Mammary epithelial cell (primary cell): ENCODE measurements at regions not wholly inside any gene's neighbourhood (a gene's known extent, or its start where the extent isn't known, plus 50 kb on each side); places are given as distances from the start of the nearest gene placed in this dataset.

ENCODE experiments used
- CTCF ChIP-seq, 2 donors: IDR thresholded peaks in 1 of 2; conservative IDR thresholded peaks in 1 of 2; 2 replicates each; pipeline ENCODE4 v1.5.1; 2011 to 2012; ENCODE audit warnings: inconsistent platforms in 2 of 2, low read length in 2 of 2, mild to moderate bottlenecking in 2 of 2, control low read depth in 1 of 2, low read depth in 1 of 2; ENCODE audit not compliant: insufficient read depth in 1 of 2; ENCODE audit errors: extremely low read depth in 1 of 2
- EZH2 ChIP-seq: IDR thresholded peaks from 2 replicates; pipeline ENCODE4 v1.6.1; 2012; ENCODE audit warnings: low read length, inconsistent platforms, borderline replicate concordance

- TF ChIP-seq CTCF (conservative IDR thresholded peaks at IDR 0.05 in 1 of 2, IDR thresholded peaks at IDR 0.05 in 1 of 2; ENCODE audit: extremely low read depth in 1 of 2, insufficient read depth in 1 of 2, low read depth in 1 of 2, low read length in 2 of 2), result no peak
- TF ChIP-seq EZH2, result no peak
Measured at GRCh38 chr2:45236268-45236667, 227.0 kb upstream of the SIX2 start.
